Vagina (tissue), 2 donors: ENCODE measurements at regions not wholly inside any gene's neighbourhood (a gene's known extent, or its start where the extent isn't known, plus 50 kb on each side); places are given as distances from the start of the nearest gene placed in this dataset.

Source experiments
- POLR2A ChIP-seq, 2 donors: fragments of 450-650 bp; IDR thresholded peaks; one replicate each; pipeline ENCODE4 v1.6.1; 2017; ENCODE audit warnings: antibody characterized with exemption in 2 of 2, mild to moderate bottlenecking in 2 of 2, moderate library complexity in 2 of 2
- TF ChIP-seq, protein P1 (sequence below), 3 experiments: fragments of 450-650 bp in 2 of 3; fragments of 200-600 bp in 1 of 3; sonication (generic) in 1 of 3; IDR thresholded peaks; one replicate each; pipeline ENCODE4 v1.5.1; 2017 to 2019; ENCODE audit warnings: antibody characterized with exemption in 3 of 3, mild to moderate bottlenecking in 2 of 3, moderate library complexity in 2 of 3

DNA sequence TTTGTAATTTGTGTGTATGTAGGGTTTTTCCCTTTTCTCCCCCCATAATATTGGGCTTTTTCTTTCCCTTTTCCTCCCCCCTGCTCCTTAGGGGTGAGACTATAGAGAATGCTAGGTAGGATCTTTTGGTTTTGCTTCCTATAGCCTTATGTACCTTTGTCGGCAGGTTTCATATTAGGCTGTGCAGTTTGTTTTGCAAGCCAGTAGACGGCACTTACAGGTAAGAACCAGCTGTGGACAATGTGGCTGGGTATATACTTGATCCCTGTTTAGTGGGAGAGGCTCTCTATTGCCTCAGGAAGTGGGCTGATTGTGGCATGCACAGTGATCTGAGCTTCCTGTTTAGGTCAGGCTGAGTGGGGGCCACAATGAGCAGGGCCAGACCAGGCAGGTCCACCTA, 359.2 kb upstream of the OBI1 start:
- TF ChIP-seq, protein P1, sequence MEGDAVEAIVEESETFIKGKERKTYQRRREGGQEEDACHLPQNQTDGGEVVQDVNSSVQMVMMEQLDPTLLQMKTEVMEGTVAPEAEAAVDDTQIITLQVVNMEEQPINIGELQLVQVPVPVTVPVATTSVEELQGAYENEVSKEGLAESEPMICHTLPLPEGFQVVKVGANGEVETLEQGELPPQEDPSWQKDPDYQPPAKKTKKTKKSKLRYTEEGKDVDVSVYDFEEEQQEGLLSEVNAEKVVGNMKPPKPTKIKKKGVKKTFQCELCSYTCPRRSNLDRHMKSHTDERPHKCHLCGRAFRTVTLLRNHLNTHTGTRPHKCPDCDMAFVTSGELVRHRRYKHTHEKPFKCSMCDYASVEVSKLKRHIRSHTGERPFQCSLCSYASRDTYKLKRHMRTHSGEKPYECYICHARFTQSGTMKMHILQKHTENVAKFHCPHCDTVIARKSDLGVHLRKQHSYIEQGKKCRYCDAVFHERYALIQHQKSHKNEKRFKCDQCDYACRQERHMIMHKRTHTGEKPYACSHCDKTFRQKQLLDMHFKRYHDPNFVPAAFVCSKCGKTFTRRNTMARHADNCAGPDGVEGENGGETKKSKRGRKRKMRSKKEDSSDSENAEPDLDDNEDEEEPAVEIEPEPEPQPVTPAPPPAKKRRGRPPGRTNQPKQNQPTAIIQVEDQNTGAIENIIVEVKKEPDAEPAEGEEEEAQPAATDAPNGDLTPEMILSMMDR (IDR thresholded peaks at IDR 0.05): no peak
- no peak for TF ChIP-seq POLR2A (IDR thresholded peaks at IDR 0.05)
